BLaER1 (cell line): ENCODE measurements at regions not wholly inside any gene's neighbourhood (a gene's known extent, or its start where the extent isn't known, plus 50 kb on each side); places are given as distances from the start of the nearest gene placed in this dataset.

Experiments used
- H3K27ac ChIP-seq: shearing (Covaris generic); formaldehyde crosslinking; 2 replicates; pipeline ENCODE4 v1.8.1; 2022
- H3K27me3 ChIP-seq: shearing (Covaris generic); formaldehyde crosslinking; 2 replicates; pipeline ENCODE4 v1.8.1; 2022
- H3K36me3 ChIP-seq: shearing (Covaris generic); formaldehyde crosslinking; 2 replicates; pipeline ENCODE4 v1.8.1; 2022
- H3K4me1 ChIP-seq: shearing (Covaris generic); formaldehyde crosslinking; 2 replicates; pipeline ENCODE4 v1.8.1; 2022
- H3K4me2 ChIP-seq: shearing (Covaris generic); formaldehyde crosslinking; 2 replicates; pipeline ENCODE4 v1.8.1; 2022
- H3K4me3 ChIP-seq: shearing (Covaris generic); formaldehyde crosslinking; 2 replicates; pipeline ENCODE4 v1.8.1; 2022
- H3K9ac ChIP-seq: shearing (Covaris generic); formaldehyde crosslinking; 2 replicates; pipeline ENCODE4 v1.8.1; 2022
- H3K9me3 ChIP-seq: shearing (Covaris generic); formaldehyde crosslinking; 2 replicates; pipeline ENCODE4 v1.8.1; 2022
- H4K20me1 ChIP-seq: shearing (Covaris generic); formaldehyde crosslinking; 2 replicates; pipeline ENCODE4 v1.8.1; 2022
- Cebpa-rat ChIP-seq: shearing (Covaris generic); IDR thresholded peaks from 2 replicates; pipeline ENCODE4 v1.8.1; 2022

DNA sequence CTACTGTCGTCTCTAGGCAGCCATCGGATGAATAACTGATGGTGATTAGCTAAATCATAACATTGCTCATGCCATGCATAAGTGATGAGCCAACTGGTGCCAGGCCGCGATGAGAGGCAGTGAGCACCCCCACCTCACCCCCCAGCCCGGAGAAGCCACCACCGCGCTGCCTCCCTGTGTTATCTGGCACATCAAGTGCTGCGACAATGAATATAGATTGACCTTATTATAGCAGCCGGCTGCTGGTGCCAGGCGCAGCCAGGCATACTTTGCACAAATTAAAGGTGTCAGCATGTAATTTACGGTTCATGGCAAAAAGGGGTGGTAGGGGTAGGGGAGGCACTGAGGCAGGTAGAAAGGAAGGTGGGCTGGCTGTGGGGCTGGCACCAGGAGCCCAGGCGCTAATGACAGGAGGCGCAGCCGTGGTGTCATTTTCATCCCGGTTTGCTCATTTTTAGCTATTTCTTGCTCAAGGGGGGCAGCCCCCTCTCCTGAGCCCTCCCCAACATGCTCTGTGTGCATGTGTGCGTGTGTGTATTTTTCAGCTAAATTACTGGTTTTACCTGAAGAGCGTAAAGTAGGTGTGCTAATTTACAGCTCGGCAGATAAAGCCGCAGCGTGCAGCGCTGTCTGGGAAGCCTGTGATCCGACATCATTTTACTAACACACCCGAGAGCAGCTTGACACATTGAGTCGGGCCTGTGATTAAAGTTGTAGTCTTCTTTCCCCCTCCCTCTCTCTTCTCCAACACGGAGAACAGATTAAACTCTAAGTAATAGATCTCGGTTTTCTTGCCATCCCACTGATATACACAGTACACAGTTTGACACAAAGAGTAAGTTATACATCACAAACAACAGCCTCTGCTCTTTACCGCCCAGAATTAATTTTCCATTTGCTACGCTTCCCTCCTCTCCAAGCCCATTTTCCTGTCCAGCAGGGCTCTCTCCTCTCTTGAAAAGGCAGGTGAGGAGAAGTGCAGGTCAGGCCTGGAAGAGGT lies 212.3 kb downstream of the RPLP1 start:
- H3K9ac ChIP-seq, result no peak overlapping the region
- H3K4me1 ChIP-seq, result peaks cover 44% of the 10 kb centered on the region

DNA sequence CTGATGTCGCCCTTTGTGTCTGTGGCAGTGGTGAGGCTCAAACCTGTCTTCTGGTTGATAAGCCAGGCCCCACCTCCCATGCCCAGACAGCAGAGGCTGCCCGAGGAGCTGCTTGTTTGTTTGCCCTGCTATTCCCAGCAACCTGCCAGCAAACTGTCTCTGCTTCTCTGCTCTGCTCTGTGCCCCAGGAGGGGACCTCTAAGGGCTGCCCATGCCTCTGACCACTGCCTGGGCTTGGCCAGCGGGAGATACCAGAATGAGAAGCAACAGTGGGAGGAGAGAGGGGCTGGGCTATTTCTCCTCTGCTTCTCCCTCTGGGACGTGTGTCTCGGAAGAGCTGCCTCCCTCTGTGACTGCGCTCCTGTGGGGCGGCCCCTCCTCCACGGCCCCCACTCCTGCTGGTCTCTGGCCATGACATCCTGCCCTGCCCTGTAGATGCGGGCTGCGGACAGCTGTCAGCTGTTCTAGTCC lies 213.1 kb downstream of the RPLP1 start:
- Histone ChIP-seq H3K27ac (no peak overlapping the region), H3K4me3 (peak overlapping the region; percentile 29; the same call in 1 of the 2 replicates), H3K9me3 (no peaks in the 10 kb centered on the region), H3K4me1 (peaks cover 44% of the 10 kb centered on the region), H3K9ac (no peak overlapping the region), H4K20me1 (peaks cover 89% of the 10 kb centered on the region), H3K27me3 (peaks cover 84% of the 10 kb centered on the region), H3K36me3 (no peaks in the 10 kb centered on the region), H3K4me2 (peak overlapping the region; percentile 87)
- TF ChIP-seq Cebpa-rat, result no peak

More for the DNA sequence above, 212.3 kb downstream of the RPLP1 start:
- no peak overlapping the region for H3K27ac ChIP-seq
- peaks cover 82% of the 10 kb centered on the region for H4K20me1 ChIP-seq
- TF ChIP-seq Cebpa-rat, result no peak
- H3K9me3 ChIP-seq, result no peaks in the 10 kb centered on the region
- no peak overlapping the region for H3K4me3 ChIP-seq
- H3K4me2 ChIP-seq, result peak overlapping the region; percentile 87
- H3K27me3 ChIP-seq, result peaks cover 76% of the 10 kb centered on the region
- no peaks in the 10 kb centered on the region for H3K36me3 ChIP-seq

DNA sequence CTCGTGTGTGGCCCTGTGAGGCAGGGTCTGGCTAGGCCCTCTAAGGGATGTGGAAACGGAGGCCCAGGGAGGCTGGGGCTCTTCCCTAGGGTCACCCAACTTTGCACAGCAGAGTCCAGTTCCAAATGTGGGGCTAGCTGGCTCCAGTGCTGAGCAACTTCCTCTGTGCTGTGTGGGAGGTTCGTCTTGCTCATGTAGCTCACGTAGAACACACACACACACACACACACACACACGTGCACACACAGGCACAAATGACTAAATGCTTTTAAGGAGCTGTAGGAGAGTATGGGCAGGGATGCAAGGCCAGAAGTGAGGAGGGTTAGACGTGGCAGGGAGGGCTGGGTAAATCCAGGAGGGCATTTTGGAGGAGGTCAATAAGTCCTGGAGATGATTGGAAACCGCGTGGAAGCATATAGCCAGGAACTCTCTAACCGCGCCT lies 213.8 kb downstream of the RPLP1 start:
- peaks cover 83% of the 10 kb centered on the region for H4K20me1 ChIP-seq
- H3K4me1 ChIP-seq, result peaks cover 44% of the 10 kb centered on the region
- H3K4me3 ChIP-seq, result peak overlapping the region; percentile 29; the same call in 1 of the 2 replicates
- H3K4me2 ChIP-seq, result peak overlapping the region; percentile 87
- no peak overlapping the region for H3K27ac ChIP-seq
- no peaks in the 10 kb centered on the region for H3K9me3 ChIP-seq
- H3K27me3 ChIP-seq, result peaks cover 86% of the 10 kb centered on the region
- no peak overlapping the region for H3K9ac ChIP-seq
- TF ChIP-seq Cebpa-rat, result no peak
- no peaks in the 10 kb centered on the region for H3K36me3 ChIP-seq

DNA sequence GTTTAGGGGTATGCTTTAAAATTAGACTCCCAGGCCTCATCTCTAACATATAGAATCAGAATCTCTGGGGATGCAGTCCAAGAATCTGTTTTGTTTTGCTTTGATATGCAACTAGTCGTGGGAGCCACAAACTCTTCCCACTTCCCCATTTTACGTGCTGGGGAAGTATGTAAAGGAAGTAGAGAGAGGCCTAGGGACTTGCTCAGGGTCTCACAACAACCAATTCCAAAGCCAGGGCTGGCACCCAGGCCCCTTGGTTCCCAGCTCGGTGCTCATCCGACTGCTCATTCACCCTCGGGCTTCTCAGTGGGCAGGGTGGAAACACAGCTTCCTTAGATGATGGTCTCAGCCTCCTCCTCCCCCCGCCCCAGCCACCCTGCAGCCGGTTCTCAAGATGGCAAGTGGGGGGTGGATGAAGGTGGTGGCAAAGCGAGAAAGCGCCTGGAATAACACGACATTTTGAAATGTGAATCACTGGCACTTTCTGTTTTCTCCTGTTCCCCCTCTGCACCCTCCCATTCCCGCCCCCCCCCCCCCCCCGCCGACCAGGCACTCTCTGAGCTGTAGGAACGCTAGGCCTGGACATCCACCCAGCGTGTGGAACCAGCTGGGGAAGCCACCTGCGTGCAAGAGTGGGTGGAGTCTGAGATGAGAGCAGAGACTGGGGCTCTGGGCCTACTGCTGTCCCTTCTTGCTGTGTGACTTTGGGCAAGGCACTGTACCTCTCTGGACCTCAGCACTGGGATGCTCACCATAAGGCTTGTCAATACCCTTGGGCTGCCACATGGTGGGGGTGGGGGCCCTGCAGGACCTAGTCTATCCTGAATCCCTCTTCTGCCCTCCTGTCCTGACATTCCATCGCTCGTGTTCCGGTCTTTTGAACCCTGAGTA lies 214.5 kb downstream of the RPLP1 start:
- Histone ChIP-seq H4K20me1 (peaks cover 81% of the 10 kb centered on the region), H3K27ac (no peak overlapping the region), H3K4me3 (no peak overlapping the region), H3K4me1 (peaks cover 44% of the 10 kb centered on the region), H3K9ac (no peak overlapping the region), H3K27me3 (peaks cover 80% of the 10 kb centered on the region), H3K4me2 (peak overlapping the region; percentile 87), H3K36me3 (no peaks in the 10 kb centered on the region), H3K9me3 (no peaks in the 10 kb centered on the region)
- TF ChIP-seq Cebpa-rat, result no peak

DNA sequence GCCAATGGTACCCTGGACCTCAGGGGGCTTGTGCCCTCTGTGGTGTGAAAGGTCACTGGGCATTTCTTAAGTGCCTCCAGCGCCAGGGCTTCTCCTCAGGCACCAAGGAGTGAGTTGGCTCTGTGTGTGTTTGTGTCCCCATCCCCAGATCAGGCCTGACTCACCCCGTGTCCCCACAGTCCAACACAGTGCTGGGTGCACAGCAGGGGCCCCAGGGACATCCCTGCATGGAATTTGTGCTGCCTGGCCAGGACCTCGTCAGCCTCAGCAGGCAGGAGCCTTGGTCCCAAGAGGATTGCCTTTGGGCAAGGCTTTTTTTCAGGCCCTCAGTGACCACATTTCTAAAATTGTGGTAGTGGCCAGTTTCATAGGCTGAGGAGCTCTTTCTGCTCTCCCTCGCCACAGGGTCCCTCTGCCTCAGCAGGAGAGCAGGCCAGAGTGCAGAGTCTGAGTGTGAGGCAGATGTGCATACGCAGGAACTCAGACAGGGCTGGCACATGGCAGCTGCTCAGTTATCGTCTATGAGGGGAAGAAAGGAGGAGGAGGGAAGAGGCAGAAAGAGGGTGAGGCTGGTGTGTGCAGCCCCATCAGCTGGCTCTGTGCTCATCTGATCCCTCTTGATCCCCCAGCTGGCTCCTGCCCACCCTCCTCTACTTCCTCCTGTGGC lies 215.6 kb downstream of the RPLP1 start:
- H3K4me2 ChIP-seq, result peak overlapping the region; percentile 51
- H3K27me3 ChIP-seq, result peaks cover 70% of the 10 kb centered on the region
- TF ChIP-seq Cebpa-rat, result no peak
- no peaks in the 10 kb centered on the region for H3K36me3 ChIP-seq
- H3K4me1 ChIP-seq, result peaks cover 44% of the 10 kb centered on the region
- H3K9ac ChIP-seq, result no peak overlapping the region
- no peak overlapping the region for H3K27ac ChIP-seq
- H3K9me3 ChIP-seq, result no peaks in the 10 kb centered on the region
- peaks cover 74% of the 10 kb centered on the region for H4K20me1 ChIP-seq
- no peak overlapping the region for H3K4me3 ChIP-seq

DNA sequence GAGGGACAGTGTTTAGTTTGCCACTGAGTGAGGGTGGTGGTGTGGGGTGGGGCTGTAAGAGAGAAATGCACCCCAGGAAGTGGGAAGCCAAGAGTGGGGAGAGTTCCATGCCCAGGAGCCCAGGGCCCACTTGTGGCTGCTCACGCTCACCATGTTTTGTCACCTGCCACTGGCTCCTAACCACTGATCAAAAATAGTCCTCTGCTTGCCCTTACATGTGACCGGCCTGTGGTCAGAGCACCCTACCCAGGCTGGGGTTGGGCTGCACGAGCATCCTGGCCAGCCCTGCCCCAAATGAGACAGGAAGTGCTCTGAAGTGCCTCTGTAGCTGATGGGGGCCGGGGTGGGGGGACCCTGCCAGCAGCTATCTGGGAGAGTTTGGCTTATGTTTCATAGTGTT lies 216.3 kb downstream of the RPLP1 start:
- peaks cover 62% of the 10 kb centered on the region for H3K27me3 ChIP-seq
- no peak for TF ChIP-seq Cebpa-rat
- H4K20me1 ChIP-seq, result peaks cover 66% of the 10 kb centered on the region
- H3K4me3 ChIP-seq, result no peak overlapping the region
- no peak overlapping the region for H3K9ac ChIP-seq
- H3K4me2 ChIP-seq, result peak overlapping the region; percentile 51
- peaks cover 44% of the 10 kb centered on the region for H3K4me1 ChIP-seq
- no peaks in the 10 kb centered on the region for H3K36me3 ChIP-seq
- H3K9me3 ChIP-seq, result no peaks in the 10 kb centered on the region
- no peak overlapping the region for H3K27ac ChIP-seq

DNA sequence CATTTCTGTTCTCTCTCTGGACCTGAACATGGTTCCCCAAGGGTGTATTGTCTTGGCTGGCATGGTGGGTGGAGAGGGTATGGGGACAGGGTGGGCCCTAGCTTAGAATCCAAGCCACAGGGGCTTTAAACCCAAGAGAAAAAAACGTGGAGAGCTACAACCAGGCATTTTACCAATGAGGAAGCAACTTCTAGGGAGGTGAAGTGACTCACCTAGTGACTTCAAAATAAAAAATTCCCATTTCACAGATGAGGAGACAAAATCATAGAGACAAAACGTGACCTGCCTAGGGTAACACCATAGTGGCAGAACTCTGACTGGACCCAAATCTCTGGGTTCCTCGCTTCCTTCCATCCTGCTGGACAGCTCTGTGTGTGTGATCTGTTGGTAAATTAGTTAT lies 216.8 kb downstream of the RPLP1 start:
- H3K9me3 ChIP-seq, result no peaks in the 10 kb centered on the region
- peaks cover 61% of the 10 kb centered on the region for H4K20me1 ChIP-seq
- H3K27ac ChIP-seq, result no peak overlapping the region
- TF ChIP-seq Cebpa-rat, result no peak
- no peak overlapping the region for H3K9ac ChIP-seq
- H3K4me1 ChIP-seq, result peaks cover 44% of the 10 kb centered on the region
- no peak overlapping the region for H3K4me3 ChIP-seq
- no peaks in the 10 kb centered on the region for H3K36me3 ChIP-seq
- peaks cover 58% of the 10 kb centered on the region for H3K27me3 ChIP-seq
- peak overlapping the region; percentile 51; the same call in 1 of the 2 replicates for H3K4me2 ChIP-seq

DNA sequence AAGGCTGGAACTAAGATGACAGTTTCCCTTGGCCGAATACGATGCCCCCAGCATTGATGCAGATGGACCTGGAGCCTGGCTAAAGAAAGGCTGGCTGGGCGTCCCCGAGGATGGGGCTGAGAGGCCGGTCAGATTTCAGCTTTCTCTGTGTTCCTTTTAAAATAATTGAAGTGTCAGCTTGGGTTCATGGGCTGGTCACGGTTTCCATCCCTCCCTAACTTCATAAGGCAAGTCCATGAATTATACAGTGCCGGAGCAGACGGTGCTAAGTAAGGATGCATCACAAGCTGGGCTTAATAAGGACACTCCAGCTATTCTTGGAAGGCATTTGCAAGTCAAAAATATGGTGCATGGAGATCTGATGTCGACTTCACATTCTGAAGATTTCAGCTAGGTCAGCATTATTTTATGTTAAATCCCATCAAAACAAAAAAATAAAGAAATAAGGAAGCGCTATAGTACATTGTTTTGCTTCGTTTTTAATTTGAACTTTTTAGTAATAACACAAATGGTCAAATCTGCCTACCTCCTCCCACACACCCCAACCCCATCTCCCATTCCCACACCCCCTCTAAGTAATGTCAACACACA lies 220.8 kb downstream of the RPLP1 start:
- Histone ChIP-seq H3K4me2 (no peak overlapping the region), H3K4me1 (peaks cover 10% of the 10 kb centered on the region), H3K9ac (no peak overlapping the region), H3K4me3 (no peak overlapping the region), H3K27me3 (peaks cover 31% of the 10 kb centered on the region), H3K27ac (no peak overlapping the region), H4K20me1 (peaks cover 24% of the 10 kb centered on the region), H3K36me3 (no peaks in the 10 kb centered on the region), H3K9me3 (no peaks in the 10 kb centered on the region)
- TF ChIP-seq Cebpa-rat, result no peak

DNA sequence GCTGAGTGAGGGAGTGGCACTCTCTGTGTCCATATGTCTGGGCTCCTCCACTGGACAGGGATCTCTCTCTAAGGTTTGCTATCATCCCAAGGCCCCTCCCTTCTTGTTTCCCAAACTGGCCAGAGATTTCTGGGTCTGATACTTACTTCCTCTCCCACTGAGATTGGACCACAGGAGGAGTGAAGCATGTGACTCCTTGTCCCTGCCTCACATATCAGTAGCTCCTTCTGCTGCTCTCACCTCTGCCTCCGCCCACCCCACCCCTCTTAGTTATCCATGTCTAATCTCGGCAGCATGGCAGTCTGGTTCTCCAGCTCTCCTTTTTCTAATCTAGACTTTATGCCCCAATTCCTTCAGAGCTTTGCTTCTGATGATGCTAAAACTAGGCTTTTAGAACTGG lies 223.1 kb downstream of the RPLP1 start:
- H3K36me3 ChIP-seq, result no peaks in the 10 kb centered on the region
- H3K4me1 ChIP-seq, result 0 out of 2 replicates have a peak, but pooled peaks cover 4% of the 10 kb centered on the region
- H3K4me2 ChIP-seq, result no peak overlapping the region
- no peaks in the 10 kb centered on the region for H3K9me3 ChIP-seq
- peaks cover 8% of the 10 kb centered on the region; the same call in 1 of the 2 replicates for H3K27me3 ChIP-seq
- peaks cover under 1% of the 10 kb centered on the region; the same call in 1 of the 2 replicates for H4K20me1 ChIP-seq
- no peak overlapping the region for H3K27ac ChIP-seq
- no peak for TF ChIP-seq Cebpa-rat
- no peak overlapping the region for H3K4me3 ChIP-seq
- no peak overlapping the region for H3K9ac ChIP-seq
